ENCODE measurements at regions not wholly inside any gene's neighbourhood (a gene's known extent, or its start where the extent isn't known, plus 50 kb on each side); places are given as distances from the start of the nearest gene placed in this dataset.

DNA sequence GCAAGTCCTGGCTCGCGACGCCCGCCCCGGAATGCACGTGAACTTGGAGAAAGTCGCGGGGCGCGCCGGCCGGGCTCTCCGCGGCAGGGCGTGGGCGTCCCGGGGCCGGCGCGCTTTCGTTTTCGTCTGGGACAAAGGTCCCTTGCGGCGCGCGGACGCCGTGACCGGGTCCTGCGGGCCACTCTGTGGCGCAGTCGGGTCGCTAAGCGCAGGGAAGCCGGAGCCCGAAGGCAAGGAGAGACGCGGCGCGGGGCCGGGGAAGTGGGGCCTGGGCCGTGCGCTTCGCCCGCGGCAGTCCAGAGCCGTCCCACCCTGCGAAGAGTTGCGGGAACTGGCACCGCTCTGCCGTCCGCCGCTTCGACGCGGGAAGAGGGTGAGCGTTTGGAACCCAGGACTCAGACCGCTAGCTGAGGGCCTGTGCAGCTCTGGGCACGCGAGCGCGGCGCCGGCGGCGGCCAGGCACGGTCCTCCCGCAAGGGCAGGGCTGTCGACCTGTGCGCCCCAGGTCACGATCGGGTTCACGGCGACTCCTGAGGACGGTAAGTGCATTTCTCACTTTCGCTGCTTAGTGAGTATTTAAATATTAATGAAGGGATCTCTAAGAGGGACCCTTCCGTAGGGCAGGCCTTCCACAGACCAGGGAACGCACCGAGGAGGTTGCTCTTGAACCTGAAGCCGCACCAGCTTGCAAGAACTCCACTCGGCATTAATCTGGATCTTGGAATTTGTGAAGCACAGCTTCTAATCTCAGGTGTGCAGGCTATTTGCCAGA lies 78.0 kb upstream of the PPARA start:
- TF ChIP-seq, protein P1, sequence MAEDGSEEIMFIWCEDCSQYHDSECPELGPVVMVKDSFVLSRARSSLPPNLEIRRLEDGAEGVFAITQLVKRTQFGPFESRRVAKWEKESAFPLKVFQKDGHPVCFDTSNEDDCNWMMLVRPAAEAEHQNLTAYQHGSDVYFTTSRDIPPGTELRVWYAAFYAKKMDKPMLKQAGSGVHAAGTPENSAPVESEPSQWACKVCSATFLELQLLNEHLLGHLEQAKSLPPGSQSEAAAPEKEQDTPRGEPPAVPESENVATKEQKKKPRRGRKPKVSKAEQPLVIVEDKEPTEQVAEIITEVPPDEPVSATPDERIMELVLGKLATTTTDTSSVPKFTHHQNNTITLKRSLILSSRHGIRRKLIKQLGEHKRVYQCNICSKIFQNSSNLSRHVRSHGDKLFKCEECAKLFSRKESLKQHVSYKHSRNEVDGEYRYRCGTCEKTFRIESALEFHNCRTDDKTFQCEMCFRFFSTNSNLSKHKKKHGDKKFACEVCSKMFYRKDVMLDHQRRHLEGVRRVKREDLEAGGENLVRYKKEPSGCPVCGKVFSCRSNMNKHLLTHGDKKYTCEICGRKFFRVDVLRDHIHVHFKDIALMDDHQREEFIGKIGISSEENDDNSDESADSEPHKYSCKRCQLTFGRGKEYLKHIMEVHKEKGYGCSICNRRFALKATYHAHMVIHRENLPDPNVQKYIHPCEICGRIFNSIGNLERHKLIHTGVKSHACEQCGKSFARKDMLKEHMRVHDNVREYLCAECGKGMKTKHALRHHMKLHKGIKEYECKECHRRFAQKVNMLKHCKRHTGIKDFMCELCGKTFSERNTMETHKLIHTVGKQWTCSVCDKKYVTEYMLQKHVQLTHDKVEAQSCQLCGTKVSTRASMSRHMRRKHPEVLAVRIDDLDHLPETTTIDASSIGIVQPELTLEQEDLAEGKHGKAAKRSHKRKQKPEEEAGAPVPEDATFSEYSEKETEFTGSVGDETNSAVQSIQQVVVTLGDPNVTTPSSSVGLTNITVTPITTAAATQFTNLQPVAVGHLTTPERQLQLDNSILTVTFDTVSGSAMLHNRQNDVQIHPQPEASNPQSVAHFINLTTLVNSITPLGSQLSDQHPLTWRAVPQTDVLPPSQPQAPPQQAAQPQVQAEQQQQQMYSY (CRISPR knock-in tag; IDR thresholded peaks at IDR 0.05) = no peak
- TF ChIP-seq SP1 (CRISPR knock-in tag; conservative IDR thresholded peaks at IDR 0.05) = no peak
- TF ChIP-seq, protein P2, sequence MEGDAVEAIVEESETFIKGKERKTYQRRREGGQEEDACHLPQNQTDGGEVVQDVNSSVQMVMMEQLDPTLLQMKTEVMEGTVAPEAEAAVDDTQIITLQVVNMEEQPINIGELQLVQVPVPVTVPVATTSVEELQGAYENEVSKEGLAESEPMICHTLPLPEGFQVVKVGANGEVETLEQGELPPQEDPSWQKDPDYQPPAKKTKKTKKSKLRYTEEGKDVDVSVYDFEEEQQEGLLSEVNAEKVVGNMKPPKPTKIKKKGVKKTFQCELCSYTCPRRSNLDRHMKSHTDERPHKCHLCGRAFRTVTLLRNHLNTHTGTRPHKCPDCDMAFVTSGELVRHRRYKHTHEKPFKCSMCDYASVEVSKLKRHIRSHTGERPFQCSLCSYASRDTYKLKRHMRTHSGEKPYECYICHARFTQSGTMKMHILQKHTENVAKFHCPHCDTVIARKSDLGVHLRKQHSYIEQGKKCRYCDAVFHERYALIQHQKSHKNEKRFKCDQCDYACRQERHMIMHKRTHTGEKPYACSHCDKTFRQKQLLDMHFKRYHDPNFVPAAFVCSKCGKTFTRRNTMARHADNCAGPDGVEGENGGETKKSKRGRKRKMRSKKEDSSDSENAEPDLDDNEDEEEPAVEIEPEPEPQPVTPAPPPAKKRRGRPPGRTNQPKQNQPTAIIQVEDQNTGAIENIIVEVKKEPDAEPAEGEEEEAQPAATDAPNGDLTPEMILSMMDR (IDR thresholded peaks at IDR 0.05) = no peak
- TF ChIP-seq, protein P3, sequence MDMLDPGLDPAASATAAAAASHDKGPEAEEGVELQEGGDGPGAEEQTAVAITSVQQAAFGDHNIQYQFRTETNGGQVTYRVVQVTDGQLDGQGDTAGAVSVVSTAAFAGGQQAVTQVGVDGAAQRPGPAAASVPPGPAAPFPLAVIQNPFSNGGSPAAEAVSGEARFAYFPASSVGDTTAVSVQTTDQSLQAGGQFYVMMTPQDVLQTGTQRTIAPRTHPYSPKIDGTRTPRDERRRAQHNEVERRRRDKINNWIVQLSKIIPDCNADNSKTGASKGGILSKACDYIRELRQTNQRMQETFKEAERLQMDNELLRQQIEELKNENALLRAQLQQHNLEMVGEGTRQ (CRISPR knock-in tag; IDR thresholded peaks at IDR 0.05) = no peak
- TF ChIP-seq ZNF232 (CRISPR knock-in tag; IDR thresholded peaks at IDR 0.05) = no peak
- TF ChIP-seq FOXJ3 (CRISPR knock-in tag; IDR thresholded peaks at IDR 0.05; ENCODE audit: borderline replicate concordance) = no peak
